GM18499 (cell line): ENCODE measurements at regions not wholly inside any gene's neighbourhood (a gene's known extent, or its start where the extent isn't known, plus 50 kb on each side); places are given as distances from the start of the nearest gene placed in this dataset.

ENCODE experiments used
- ATAC-seq: cut with Tn5 transposase; IDR thresholded peaks from one replicate; pipeline ENCODE4 v1.9.1; 2021; ENCODE audit warnings: moderate number of reproducible peaks; ENCODE audit not compliant: insufficient read depth, unreplicated experiment

DNA sequence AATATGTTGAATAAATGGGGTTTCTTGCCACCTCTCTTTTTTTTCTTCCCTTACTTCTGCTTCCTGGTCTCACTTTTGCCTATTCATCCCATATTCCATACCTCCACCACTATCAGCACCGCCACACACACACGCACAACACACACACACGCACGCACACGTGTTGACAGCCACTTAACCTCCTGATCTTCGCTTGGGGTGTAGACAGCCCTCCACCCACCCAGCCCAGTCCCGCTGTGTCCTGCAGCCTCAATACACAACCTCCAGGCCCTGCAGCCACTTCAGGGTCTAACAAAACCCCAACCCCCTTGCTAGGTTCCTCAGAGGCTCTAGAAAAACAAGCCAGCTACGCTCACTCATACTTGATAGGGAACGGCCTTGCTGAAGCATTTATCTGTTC is 72.3 kb downstream of the LINC00237 start:
- no peak for ATAC-seq

GRCh38 chr20:21031666-21032065 is 74.5 kb downstream of the LINC00237 start:
- ATAC-seq, result no peak

GRCh38 chr20:21029341-21029740 is 76.8 kb downstream of the LINC00237 start:
- no peak for ATAC-seq

DNA sequence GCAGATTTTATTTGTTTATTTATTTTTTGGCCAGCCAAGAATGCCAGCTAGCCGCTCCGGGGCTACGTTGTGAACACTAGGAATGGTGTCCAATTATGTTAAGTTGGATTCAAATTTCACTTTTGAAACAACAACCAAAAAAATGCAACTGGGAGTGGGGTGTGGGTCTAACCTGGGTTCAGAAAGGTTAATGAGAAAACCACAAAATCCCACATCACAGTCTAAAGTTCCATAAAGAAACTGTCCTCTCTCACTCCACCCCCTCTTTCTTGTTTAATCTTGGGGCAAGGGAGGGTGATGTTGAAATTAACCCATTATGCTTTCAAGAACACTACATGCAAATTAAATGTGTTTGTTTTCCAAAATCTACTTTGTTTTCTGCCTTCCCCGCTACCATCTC is 77.2 kb downstream of the LINC00237 start:
- no peak for ATAC-seq

DNA sequence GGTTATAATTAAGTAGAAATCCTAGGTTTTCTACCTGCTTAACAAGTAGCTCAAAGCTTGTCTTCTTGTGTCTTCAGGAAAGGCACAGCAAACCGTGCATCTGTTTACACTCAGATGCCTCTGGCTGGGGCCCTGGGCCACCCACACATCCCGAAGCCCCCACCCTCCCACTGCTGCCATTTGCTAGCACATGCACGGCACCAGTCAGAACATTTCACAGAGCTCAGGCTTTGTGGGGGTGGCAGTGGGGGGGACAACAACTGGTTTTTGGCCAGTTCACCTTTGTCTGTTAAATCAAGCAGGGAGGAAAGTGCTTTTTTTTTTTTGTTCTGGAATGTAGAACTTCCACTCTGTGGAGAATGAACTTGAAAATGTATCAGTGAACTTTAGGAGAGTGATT is 77.7 kb downstream of the LINC00237 start:
- ATAC-seq, result no peak

DNA sequence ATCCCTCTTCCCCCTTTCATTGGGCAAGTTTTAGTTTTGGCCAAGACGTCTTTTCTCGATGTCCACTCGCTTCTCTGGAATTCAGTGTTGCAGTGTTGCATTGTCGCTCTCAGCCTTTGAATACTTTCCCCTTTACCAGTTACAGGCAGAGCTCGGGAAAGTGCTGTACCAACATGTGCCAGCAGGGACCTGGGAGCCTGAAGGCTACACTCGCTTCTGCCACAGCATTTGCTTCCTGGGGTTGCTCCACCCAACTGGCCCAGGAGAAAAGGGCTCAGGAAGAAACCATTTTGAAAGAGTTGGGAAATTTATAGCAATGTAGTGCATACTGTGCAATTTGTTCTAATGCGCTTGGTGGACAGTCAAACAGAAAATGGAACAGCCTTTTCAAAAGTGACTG is 78.6 kb downstream of the LINC00237 start:
- ATAC-seq, result no peak

DNA sequence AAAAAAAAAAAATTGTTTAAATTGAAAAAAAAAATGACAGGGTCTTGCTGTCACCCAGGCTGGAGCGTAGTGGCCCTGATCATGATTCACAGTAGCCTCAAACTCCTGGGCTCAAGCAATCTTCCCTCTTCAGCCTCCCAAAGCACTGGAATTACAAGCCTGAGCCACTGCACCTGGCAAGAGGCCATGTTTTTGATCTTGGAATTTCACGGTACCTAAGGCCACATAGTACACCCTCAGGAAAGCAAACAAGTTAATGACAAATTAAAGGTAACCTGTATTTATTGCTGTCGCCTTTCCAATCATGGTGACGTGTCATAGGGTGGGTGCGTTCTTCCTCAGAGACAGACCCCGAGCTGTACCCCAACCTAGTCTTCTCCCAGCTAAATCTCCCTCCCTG is 79.2 kb downstream of the LINC00237 start:
- no peak for ATAC-seq

DNA sequence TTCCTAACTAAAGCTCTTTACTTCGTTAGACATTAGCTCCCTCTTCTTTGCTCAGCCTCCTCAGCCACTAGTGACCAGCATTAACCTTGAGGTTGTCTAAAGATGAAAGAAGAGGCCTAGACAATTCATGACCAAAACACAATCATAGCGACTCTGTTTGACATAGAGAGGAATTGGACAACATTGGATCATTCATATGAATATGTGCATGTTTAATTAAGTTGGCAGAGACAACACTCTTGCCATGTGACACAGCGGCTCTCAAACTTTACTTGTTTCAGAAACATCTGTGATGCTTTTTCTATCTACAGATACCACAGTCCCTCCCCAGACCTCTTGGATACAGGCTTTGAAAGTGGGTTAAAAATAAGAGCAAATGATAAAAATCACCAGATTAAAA is 81.7 kb downstream of the LINC00237 start:
- no peak for ATAC-seq

DNA sequence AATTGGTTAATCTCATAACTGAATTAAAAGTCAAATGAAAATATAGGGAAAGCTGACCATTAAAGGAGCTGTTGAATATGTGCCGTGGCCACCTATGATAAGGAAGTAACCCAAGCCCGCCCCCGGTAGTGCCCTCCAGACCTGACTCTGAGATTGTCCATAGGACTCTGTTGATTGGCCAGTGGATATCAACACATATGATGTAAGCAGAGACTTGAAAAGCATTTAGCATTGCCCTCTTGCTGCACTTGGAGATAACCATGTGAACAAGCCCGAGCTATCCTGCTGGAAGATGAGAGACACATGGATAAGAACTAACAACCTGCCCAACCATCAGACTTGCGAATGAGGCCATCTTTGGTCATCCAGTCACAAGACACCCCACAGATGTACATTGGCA is 83.2 kb downstream of the LINC00237 start:
- no peak for ATAC-seq

GRCh38 chr20:21021472-21021790 is 84.7 kb downstream of the LINC00237 start:
- ATAC-seq, result no peak

GRCh38 chr20:21020659-21021471 is 85.3 kb downstream of the LINC00237 start:
- no peak for ATAC-seq

DNA sequence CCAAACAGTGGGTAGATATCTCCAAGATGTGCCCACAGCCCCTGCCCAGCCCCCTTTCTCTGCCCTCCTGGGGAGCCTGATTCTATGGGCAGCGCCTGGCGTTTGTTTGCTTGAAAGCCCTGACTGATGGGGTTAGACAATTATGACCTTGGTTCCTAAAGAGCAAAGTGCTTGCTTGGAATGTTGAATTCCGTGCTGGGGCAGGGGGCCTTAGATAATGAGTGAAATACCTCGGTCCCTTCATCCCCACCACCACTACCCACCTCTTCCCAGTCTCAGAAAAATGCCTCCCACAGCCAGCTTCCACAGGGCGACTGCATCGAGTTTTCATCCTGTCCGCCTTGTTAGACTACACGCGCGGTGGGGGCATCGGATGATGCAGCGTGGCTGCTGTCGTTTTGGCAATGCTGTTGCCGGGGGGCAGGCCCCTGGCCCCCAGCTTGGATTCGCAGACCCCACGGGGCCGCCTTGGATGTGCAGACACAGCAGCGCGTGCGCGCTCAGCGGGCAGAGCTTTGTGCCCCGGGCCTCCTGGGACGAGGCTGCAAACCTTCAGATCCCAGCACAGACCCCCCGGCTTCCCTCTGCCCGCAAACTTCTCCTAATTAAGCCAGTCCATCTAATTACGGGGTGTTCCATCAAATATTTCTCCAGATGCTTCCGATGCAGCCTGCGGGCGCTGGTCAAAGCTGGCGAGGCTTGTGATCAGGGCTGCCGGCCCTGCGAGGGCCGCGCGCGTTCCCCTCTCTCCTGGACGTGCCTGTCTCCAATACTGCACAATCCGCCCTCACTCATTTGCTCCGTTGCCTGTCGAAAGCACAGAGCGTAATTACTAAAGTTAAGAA is 86.1 kb downstream of the LINC00237 start:
- no peak for ATAC-seq

DNA sequence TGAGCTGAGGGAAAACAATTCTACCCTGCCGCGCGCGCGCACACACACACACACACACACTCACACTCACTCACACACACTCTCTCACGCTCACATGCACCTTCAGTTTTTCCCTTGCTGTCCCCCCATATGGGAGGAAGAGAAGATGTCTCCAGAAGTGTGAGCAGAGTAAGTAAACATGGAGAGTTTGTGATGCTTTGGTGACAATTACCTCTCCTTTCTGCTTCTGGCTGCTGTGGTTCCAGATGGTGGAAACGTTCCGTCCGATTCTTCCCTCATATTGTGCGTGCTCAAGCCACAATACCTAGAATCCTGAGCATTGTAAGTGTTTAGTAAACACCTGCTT is 86.7 kb downstream of the LINC00237 start:
- no peak for ATAC-seq

DNA sequence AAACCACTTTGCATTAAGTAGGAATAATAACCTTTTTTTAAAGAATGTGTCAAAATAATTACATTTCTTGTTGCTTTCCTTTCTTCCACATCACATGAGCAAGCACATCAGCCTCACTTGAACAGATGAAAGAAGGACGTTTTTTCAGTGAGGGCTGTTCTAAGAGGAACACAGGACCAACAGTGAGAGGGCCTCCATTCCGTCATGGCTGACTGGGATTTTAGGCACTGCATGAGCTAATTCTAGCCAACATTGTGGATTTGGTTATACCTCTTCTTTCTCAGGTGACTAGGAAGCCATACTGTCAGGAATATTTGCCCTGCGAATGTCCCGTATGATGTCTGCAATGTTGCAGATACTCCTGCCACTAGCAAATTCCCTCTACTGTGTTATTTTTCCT is 87.6 kb downstream of the LINC00237 start:
- ATAC-seq, result no peak

DNA sequence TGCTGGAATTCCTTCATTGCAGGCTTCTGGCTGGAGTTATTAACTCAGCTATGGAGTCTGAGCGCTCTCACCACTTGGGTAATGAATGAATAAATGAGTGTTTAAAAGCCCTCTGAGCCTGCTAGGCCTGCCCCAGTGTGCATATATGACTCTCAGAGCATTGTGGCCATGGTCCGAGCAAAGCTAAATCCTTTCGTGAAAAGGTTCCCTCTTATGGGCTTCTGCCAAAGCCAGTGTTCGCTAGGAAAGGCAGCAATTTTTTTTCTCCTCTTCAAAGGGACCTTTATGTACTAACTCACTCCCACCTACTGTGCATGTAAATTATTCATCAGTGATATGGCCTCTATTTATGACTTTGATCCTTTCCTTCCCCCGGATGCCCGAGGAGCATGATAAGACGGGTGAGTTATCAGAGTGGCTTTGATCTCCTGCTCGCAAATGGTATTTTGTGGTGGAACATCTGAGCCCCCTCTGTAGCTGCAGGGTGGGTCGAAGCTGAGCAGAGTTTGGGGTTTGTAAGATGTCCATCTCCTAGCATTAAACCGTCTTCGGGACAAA is 88.6 kb downstream of the LINC00237 start:
- no peak for ATAC-seq

- ATAC-seq, result no peak
These were observed 89.4 kb downstream of the LINC00237 start for GRCh38 chr20:21016751-21017150.

DNA sequence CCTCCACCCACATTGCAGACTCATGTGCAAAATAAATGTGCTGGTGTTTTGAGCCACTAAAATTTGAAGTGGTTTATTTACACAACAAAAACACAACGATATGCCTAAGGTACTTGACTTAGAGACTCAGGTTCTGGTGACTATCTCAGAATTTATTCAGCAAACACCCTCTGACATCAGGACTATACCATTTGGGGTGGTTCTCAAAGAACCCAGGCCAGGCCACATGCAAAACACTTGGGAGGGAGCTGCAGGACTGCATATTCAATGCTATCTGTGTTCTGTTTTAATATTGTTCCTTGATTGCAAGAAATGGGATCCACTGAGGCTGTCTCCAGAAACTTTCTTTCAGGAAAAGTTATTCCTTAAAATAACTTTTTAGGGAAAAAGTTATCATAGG is 91.6 kb downstream of the LINC00237 start:
- no peak for ATAC-seq

DNA sequence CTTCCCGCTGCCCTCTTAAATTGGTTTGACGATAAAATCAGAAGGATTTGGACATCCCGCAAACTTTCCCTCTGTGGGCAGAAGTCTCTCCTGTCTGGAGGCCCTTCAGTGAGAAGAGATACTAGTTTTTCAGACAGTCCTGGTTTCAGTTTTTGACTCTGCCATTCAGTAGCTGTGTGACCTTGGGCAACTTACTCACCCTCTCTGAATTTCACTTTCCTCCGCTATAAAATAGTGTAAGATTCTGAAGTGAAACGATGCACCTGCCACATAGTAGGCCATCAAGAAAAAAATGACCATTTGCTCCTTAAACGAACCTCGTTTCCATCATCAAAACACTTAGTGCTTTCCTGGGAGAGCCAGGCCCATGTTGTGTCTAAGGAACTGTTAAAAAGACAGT is 97.2 kb downstream of the LINC00237 start:
- ATAC-seq, result no peak

- ATAC-seq, result no peak
These were observed 99.5 kb downstream of the LINC00237 start for GRCh38 chr20:21006611-21007010.

- ATAC-seq, result no peak
These were observed 101.6 kb downstream of the LINC00237 start for GRCh38 chr20:21004386-21005076.

GRCh38 chr20:21003902-21004301 is 102.3 kb downstream of the LINC00237 start:
- ATAC-seq, result no peak
